HG03159 (cell line): ENCODE measurements at regions not wholly inside any gene's neighbourhood (a gene's known extent, or its start where the extent isn't known, plus 50 kb on each side); places are given as distances from the start of the nearest gene placed in this dataset.

ENCODE experiments used
- ATAC-seq: cut with Tn5 transposase; IDR thresholded peaks from one replicate; pipeline ENCODE4 v1.9.1; 2021; ENCODE audit warnings: mild to moderate bottlenecking, moderate library complexity; ENCODE audit not compliant: unreplicated experiment

GRCh38 chr17:65407017-65407416, 154.4 kb downstream of the AXIN2 start:
- ATAC-seq: no peak

GRCh38 chr17:65406552-65406951, 154.9 kb downstream of the AXIN2 start:
- no peak for ATAC-seq

- ATAC-seq: no peak
Measured at GRCh38 chr17:65405563-65405962, 155.9 kb downstream of the AXIN2 start.

- ATAC-seq: no peak
Measured at GRCh38 chr17:65404761-65405160, 156.7 kb downstream of the AXIN2 start.

- no peak for ATAC-seq
Measured at GRCh38 chr17:65403626-65404025, 157.8 kb downstream of the AXIN2 start.

- ATAC-seq: no peak
Measured at GRCh38 chr17:65402513-65403496, 158.6 kb downstream of the AXIN2 start.

- ATAC-seq: no peak
Measured at GRCh38 chr17:65401561-65401960, 159.9 kb downstream of the AXIN2 start.

GRCh38 chr17:65400701-65401100, 160.7 kb downstream of the AXIN2 start:
- no peak for ATAC-seq

GRCh38 chr17:65398040-65398787, 163.2 kb downstream of the AXIN2 start:
- no peak for ATAC-seq

GRCh38 chr17:65395924-65396323, 165.5 kb downstream of the AXIN2 start:
- no peak for ATAC-seq

- ATAC-seq: no peak
Measured at GRCh38 chr17:65394811-65395472, 166.5 kb downstream of the AXIN2 start.

GRCh38 chr17:65393514-65393913, 167.9 kb downstream of the AXIN2 start:
- ATAC-seq: no peak

- no peak for ATAC-seq
Measured at GRCh38 chr17:65389949-65390348, 171.5 kb downstream of the AXIN2 start.

- ATAC-seq: no peak
Measured at GRCh38 chr17:65389426-65389825, 172.0 kb downstream of the AXIN2 start.

- no peak for ATAC-seq
Measured at GRCh38 chr17:65388911-65389310, 172.5 kb downstream of the AXIN2 start.

GRCh38 chr17:65387322-65387721, 174.1 kb downstream of the AXIN2 start:
- ATAC-seq: no peak

GRCh38 chr17:65385726-65386125, 175.7 kb downstream of the AXIN2 start:
- ATAC-seq: no peak

- no peak for ATAC-seq
Measured at GRCh38 chr17:65385071-65385470, 176.4 kb downstream of the AXIN2 start.

- no peak for ATAC-seq
Measured at GRCh38 chr17:65381152-65381551, 180.3 kb downstream of the AXIN2 start.

- no peak for ATAC-seq
Measured at GRCh38 chr17:65374966-65375365, 186.5 kb downstream of the AXIN2 start.

GRCh38 chr17:65371702-65372101, 189.7 kb downstream of the AXIN2 start:
- ATAC-seq: no peak
